IPS-NIHi11 (cell line): ENCODE measurements at regions not wholly inside any gene's neighbourhood (a gene's known extent, or its start where the extent isn't known, plus 50 kb on each side); places are given as distances from the start of the nearest gene placed in this dataset.
A peak's percentile ranks its signal among the peaks of the same experiment; 100 is the strongest.

Source experiments
- DNase-seq: peaks from one replicate; pipeline ENCODE4 v3.0.0; 2012; ENCODE audit warnings: mixed read lengths, low spot score

GRCh38 chr7:53699215-53699837, 663.9 kb downstream of the POM121L12 start:
- DNase-seq: no peak

- DNase-seq: no peak
Measured at GRCh38 chr7:53719122-53719521, 683.7 kb downstream of the POM121L12 start.

- no peak for DNase-seq
Measured at GRCh38 chr7:53740971-53741370, 705.5 kb downstream of the POM121L12 start.

GRCh38 chr7:53743697-53744402, 708.4 kb downstream of the POM121L12 start:
- no peak for DNase-seq

GRCh38 chr7:53744403-53744760, 708.9 kb downstream of the POM121L12 start:
- peak; percentile 4 for DNase-seq

- no peak for DNase-seq
Measured at GRCh38 chr7:53756946-53757345, 721.5 kb downstream of the POM121L12 start.

GRCh38 chr7:53768186-53768585, 732.8 kb downstream of the POM121L12 start:
- no peak for DNase-seq

- DNase-seq: no peak
Measured at GRCh38 chr7:53771701-53772100, 736.3 kb downstream of the POM121L12 start.

GRCh38 chr7:53776323-53776722, 740.9 kb downstream of the POM121L12 start:
- DNase-seq: no peak

GRCh38 chr7:53789741-53790140, 752.4 kb upstream of the VSTM2A start:
- no peak for DNase-seq

- DNase-seq: no peak
Measured at GRCh38 chr7:53794816-53795215, 747.4 kb upstream of the VSTM2A start.

- no peak for DNase-seq
Measured at GRCh38 chr7:53800746-53801145, 741.4 kb upstream of the VSTM2A start.

- no peak for DNase-seq
Measured at GRCh38 chr7:53806119-53806518, 736.1 kb upstream of the VSTM2A start.

- DNase-seq: no peak
Measured at GRCh38 chr7:53811555-53812079, 730.6 kb upstream of the VSTM2A start.

- no peak for DNase-seq
Measured at GRCh38 chr7:53812135-53812534, 730.0 kb upstream of the VSTM2A start.

GRCh38 chr7:53835301-53835700, 706.9 kb upstream of the VSTM2A start:
- no peak for DNase-seq

- DNase-seq: no peak
Measured at GRCh38 chr7:53877688-53878087, 664.5 kb upstream of the VSTM2A start.

- peak; percentile 10 for DNase-seq
Measured at GRCh38 chr7:53900856-53901528, 641.2 kb upstream of the VSTM2A start.

GRCh38 chr7:53904355-53904754, 637.8 kb upstream of the VSTM2A start:
- peak; percentile 11 for DNase-seq

- DNase-seq: no peak
Measured at GRCh38 chr7:53917637-53918036, 624.5 kb upstream of the VSTM2A start.

GRCh38 chr7:53920011-53920410, 622.2 kb upstream of the VSTM2A start:
- DNase-seq: no peak

GRCh38 chr7:53940483-53940882, 601.7 kb upstream of the VSTM2A start:
- DNase-seq: no peak

GRCh38 chr7:53947732-53948131, 594.4 kb upstream of the VSTM2A start:
- DNase-seq: no peak
